ENCODE measurements at regions not wholly inside any gene's neighbourhood (a gene's known extent, or its start where the extent isn't known, plus 50 kb on each side); places are given as distances from the start of the nearest gene placed in this dataset.

DNA sequence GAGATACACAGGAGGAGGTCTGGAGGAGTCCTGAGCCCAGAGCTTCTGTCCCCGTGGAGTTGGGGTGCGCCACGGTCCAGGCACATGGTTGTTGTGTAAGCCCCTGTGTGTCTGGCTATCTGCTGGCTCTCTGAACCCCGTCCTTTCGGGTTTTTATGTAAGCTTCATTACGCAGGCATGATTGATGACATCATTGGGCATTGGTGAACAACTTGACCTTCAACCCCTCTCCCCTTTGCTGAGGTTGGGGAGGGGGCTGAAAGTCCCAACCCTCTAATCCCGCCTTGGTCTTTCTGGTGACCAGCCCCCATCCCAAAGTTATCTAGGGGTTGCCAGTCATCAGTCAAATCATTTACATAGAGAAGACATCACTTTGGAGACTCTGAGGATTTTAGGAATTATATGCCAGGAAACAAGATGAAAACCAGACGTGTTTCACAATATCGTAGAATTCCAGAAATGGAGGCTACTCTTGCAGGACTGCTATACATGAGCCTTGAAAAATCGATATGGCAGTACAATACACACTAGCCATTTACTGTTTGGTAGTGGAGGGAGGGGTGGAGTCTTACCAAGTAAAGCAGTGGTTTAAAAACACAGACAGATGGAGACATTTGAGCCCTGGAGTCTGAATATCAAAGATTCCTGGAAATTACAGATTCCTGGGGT is 69.8 kb upstream of the SCAF4 start:
- TF ChIP-seq, protein P1, sequence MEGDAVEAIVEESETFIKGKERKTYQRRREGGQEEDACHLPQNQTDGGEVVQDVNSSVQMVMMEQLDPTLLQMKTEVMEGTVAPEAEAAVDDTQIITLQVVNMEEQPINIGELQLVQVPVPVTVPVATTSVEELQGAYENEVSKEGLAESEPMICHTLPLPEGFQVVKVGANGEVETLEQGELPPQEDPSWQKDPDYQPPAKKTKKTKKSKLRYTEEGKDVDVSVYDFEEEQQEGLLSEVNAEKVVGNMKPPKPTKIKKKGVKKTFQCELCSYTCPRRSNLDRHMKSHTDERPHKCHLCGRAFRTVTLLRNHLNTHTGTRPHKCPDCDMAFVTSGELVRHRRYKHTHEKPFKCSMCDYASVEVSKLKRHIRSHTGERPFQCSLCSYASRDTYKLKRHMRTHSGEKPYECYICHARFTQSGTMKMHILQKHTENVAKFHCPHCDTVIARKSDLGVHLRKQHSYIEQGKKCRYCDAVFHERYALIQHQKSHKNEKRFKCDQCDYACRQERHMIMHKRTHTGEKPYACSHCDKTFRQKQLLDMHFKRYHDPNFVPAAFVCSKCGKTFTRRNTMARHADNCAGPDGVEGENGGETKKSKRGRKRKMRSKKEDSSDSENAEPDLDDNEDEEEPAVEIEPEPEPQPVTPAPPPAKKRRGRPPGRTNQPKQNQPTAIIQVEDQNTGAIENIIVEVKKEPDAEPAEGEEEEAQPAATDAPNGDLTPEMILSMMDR (conservative IDR thresholded peaks at IDR 0.05; ENCODE audit: low read depth, low read length) = no peak
- no peak for TF ChIP-seq EZH2 (IDR thresholded peaks at IDR 0.05; ENCODE audit: low read length, unreplicated experiment)

Data from PC-3 (cell line).